Activated CD8-positive, alpha-beta memory T cell treated with anti-CD3 and anti-CD28 coated beads, Interleukin-2, amount 50 U/mL, for 4 hours (primary cell): ENCODE measurements at regions not wholly inside any gene's neighbourhood (a gene's known extent, or its start where the extent isn't known, plus 50 kb on each side); places are given as distances from the start of the nearest gene placed in this dataset.

Source experiments
- DNase-seq: peaks from one replicate; pipeline ENCODE4 v3.0.0-alpha.2; 2020

- no peak for DNase-seq
Observed at GRCh38 chr18:22545066-22545760, 127.5 kb upstream of the CTAGE1 start.

DNA sequence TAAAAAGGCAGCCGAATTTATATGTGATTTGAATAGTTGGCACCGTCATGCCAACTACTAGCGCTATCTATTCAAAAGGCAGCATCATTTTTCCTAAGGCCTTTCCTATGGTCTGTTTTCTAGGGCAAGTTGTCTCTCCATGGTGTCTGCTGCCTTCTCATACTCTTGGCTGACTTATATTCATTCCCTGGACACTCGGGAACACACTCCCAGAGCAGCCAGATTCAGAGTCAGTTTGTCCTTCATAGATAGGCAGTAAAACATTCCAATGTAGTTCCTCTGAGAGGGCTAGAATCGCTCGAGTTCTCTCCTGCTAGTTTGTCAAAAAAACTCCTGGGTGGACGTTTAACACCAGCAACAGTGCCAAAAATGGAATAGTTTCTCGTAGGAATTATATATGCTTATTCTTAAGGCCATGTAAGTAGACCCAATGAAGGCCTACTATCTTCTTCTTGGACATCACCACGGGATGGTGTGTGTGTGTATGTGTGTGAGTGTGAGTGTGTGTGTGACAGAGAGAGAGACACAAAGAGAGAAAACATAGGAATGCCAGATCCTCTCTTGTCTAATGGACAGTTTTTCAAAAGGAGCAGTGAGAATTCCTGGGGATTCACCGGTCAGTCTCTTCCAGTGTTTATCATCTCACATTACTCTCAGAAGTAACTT lies 129.3 kb upstream of the CTAGE1 start:
- DNase-seq, result no peak

DNA sequence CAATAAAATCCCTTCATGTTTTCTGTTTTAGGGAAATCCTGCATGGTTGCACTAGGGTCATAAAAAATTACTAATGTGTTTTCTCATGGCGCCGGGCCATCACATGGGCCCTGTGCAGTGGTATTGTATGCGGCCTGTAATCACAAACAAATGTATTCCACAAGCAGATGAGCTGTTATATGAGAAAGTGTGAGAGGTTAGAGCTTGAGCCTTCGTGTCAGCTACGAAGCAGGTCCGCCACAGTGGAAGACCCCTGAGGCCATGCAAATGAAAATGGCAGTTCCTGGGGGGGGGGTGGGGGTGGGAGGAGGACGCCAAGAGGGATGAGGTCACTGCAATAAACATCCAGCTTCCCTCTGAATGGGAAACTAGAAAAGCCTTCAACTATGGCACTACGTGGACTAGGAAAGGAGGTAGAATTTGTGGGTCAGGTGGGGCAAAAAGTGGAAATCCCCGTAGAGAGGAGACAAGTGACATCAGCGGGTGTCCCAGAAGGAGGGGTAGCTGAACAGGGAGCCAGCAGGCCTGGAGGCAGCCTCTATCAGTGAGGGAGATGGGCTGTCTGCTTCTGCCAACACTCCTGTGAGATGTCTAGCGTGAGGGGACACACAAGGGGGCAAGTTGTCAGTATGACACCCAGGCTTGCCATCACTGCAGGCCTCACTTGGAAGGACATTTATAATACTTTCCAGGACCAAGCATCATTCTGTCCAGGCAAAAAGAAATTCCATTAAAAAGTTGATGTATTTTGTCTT lies 130.3 kb upstream of the CTAGE1 start:
- DNase-seq, result no peak

- DNase-seq, result no peak
Observed at GRCh38 chr18:22549260-22549937, 131.7 kb upstream of the CTAGE1 start.

GRCh38 chr18:22550366-22550765 lies 132.7 kb upstream of the CTAGE1 start:
- DNase-seq, result no peak

- DNase-seq, result no peak
Observed at GRCh38 chr18:22550861-22551260, 133.1 kb upstream of the CTAGE1 start.

GRCh38 chr18:22551536-22552151 lies 133.9 kb upstream of the CTAGE1 start:
- DNase-seq, result no peak

GRCh38 chr18:22552254-22552653 lies 134.5 kb upstream of the CTAGE1 start:
- no peak for DNase-seq

DNA sequence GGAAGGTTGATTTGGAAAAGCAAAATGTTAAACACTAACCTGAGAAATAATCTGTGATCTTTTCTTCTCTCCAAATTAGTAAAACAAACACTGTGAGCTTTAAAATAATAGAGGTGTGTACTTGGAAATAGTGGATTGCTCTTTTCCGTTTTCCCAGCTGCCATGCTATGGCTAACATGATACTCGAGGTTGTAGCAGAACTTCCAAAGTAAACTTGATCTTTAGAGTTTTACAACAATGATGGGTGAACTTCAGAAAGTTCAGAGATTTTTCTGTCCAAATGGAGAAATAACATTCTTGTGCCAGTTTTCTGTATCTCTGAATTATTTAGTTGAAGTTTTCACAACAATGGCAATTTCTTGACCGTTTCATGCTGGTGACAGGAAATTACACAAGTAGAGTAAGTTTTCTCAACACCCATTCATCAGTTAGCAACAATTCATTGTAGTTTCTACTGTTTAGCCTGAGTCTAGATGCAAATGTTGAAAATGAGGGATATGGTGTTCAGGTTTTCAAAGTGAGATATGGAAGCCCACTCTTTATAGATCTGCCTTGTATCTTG lies 135.3 kb upstream of the CTAGE1 start:
- no peak for DNase-seq

- DNase-seq, result no peak
Observed at GRCh38 chr18:22556222-22557167, 138.8 kb upstream of the CTAGE1 start.

DNA sequence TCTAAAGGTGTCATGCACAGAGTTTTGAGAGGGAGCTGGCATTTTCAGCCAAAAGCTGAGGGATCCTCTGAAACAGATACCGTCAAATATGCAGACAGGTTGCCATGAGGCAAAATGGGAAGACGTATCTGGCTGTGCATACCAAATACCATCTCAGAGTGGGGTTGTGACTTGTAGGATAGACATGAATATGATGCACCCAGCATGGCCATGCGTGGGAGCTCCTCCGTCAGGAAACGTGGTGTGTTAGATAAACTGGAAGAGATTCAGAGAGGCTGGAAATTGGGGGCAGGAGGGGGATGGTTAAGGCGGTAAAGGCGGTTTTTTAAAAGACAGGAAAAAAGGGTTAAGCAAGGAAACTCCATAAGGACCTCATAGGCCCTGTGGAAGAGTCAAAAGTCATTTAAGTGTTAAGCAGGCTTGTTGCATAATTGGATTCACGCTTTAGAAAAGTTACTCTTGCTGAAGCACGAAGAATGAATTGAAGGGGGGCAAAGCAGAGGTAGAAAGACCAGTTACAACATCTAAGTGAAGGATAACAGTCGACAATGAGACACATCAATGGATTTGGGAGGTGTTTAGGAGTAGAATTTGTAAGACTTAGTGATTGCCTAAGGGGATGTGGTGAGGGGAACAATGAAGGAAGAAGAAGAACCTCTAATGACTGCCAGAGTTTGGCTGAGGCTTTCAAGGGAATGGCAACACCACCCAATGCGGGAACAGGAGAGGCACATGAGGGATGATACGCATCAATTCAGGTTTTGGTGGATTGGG lies 139.6 kb upstream of the CTAGE1 start:
- no peak for DNase-seq

DNA sequence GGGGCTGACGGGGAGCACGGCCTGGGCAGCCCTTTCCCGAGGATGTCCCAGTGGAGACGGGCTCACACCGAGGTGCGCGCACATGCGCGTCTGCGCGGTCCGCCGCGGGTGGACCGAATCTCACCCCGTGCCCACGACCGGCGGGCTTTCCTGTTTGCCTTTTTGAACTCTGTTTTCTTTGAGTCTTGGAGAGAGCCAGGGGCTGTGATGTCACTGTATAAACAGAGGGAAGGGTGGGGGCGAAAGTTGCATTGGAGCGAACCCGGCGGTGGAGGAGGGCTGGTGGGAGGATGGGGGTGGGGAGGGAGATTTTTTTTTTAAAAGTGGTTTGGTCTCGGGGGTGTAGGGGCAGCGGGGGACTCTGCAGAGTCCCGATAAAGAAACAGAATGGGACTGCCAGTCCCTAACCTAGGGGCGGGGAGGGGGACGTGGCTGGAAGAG lies 141.2 kb upstream of the CTAGE1 start:
- no peak for DNase-seq

GRCh38 chr18:22559414-22560274 lies 141.9 kb upstream of the CTAGE1 start:
- peak; percentile 30 for DNase-seq

DNA sequence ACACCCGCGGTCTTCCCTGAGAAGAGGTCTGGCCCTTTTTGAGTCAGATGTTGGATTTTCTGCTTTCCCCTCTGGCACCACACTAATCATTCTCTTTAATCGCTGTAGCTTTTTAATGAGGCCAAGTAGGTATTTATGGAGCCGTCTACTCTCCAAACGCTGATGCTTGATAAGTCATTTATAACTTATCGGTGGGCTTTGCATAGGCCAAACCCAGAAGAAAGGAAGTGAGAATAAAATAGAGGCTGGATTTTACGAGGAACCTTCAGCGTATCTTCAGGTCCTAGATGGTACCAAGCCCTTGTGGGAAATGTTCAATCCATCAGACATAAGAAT lies 142.5 kb upstream of the CTAGE1 start:
- no peak for DNase-seq

GRCh38 chr18:22560797-22561196 lies 143.1 kb upstream of the CTAGE1 start:
- DNase-seq, result no peak

- DNase-seq, result no peak
Observed at GRCh38 chr18:22563164-22563583, 145.5 kb upstream of the CTAGE1 start.

- no peak for DNase-seq
Observed at GRCh38 chr18:22564036-22564435, 146.3 kb upstream of the CTAGE1 start.

- DNase-seq, result no peak
Observed at GRCh38 chr18:22566703-22567420, 149.1 kb upstream of the CTAGE1 start.

DNA sequence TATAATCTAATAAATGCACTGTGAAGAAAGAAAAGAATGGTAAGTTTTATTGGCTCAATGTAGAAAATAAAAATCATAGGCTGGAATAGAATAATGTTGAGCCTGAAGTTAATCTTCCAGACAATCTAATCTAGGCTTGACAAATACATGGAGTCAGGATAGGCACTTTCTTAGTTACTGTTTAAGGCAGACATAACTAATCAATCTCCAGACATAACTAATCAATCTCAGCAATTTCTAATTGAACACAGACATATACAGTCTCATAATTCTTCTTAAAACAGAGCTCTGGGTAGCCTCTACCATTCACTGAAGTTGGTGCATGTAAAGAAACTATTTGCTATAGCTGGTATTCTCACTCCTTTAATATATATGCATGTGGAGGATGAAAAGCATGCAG lies 150.1 kb upstream of the CTAGE1 start:
- DNase-seq, result no peak
